SU-DHL-6 (cell line): ENCODE measurements at regions not wholly inside any gene's neighbourhood (a gene's known extent, or its start where the extent isn't known, plus 50 kb on each side); places are given as distances from the start of the nearest gene placed in this dataset.

Experiments
- H2AFZ ChIP-seq: fragments of 200-600 bp; sonication (generic); 2 replicates; pipeline ENCODE4 v1.6.1; 2014; ENCODE audit warnings: low read depth, mild to moderate bottlenecking, moderate library complexity, mixed read lengths, antibody characterized with exemption, low read length; ENCODE audit not compliant: severe bottlenecking
- H3F3A ChIP-seq: fragments of 200-600 bp; shearing (Covaris generic); 2 replicates; pipeline ENCODE4 v1.6.0; 2016; ENCODE audit warnings: antibody characterized with exemption, mild to moderate bottlenecking; ENCODE audit not compliant: insufficient read depth
- H3K27ac ChIP-seq: fragments of 200-600 bp; sonication (generic); 2 replicates; pipeline ENCODE4 v1.5.1; 2016; ENCODE audit warnings: low read depth, mild to moderate bottlenecking, low read length, moderate library complexity, mixed read lengths
- H3K27me3 ChIP-seq: fragments of 200-600 bp; sonication (generic), shearing (Covaris generic); 2 replicates; pipeline ENCODE4 v1.6.0; 2014; ENCODE audit warnings: mild to moderate bottlenecking, low read length
- H3K36me3 ChIP-seq: fragments of 200-600 bp; sonication (generic); 2 replicates; pipeline ENCODE4 v1.6.1; 2014; ENCODE audit warnings: mild to moderate bottlenecking, low read length, mixed read lengths
- H3K4me2 ChIP-seq: fragments of 300-600, 200-600 bp; shearing (Covaris generic), sonication (generic); 2 replicates; pipeline ENCODE4 v1.6.0; 2014; ENCODE audit warnings: low read length, low read depth, mild to moderate bottlenecking; ENCODE audit not compliant: poor library complexity, severe bottlenecking
- H3K4me3 ChIP-seq: fragments of 200-600 bp; sonication (generic); 2 replicates; pipeline ENCODE4 v1.5.1; 2014; ENCODE audit warnings: antibody characterized with exemption, low read length, mild to moderate bottlenecking, mixed read lengths; ENCODE audit not compliant: insufficient read depth, poor library complexity, severe bottlenecking
- H3K79me2 ChIP-seq: fragments of 200-600 bp; sonication (generic); 2 replicates; pipeline ENCODE4 v1.6.1; 2014; ENCODE audit warnings: mild to moderate bottlenecking, low read length, moderate library complexity; ENCODE audit not compliant: insufficient read depth
- H3K9ac ChIP-seq: fragments of 200-600 bp; sonication (generic); 2 replicates; pipeline ENCODE4 v1.7.0; 2014; ENCODE audit warnings: mild to moderate bottlenecking, low read length
- H3K9me2 ChIP-seq: fragments of 200-600 bp; sonication (generic); replicated peaks from 2 replicates; pipeline ENCODE4 v1.6.1; 2014; ENCODE audit warnings: low read length; ENCODE audit not compliant: insufficient read depth
- H3K9me3 ChIP-seq: fragments of 200-600 bp; sonication (generic); 2 replicates; pipeline ENCODE4 v1.6.1; 2014; ENCODE audit warnings: low read length, mixed read lengths; ENCODE audit not compliant: insufficient read depth
- H4K20me1 ChIP-seq: fragments of 200-600 bp; sonication (generic); 2 replicates; pipeline ENCODE4 v1.6.1; 2014; ENCODE audit warnings: low read depth, mild to moderate bottlenecking, antibody characterized with exemption, low read length, moderate library complexity, mixed read lengths
- EZH2phosphoT487 ChIP-seq: fragments of 200-600 bp; sonication (generic), shearing (Covaris generic); conservative IDR thresholded peaks from 2 replicates; pipeline ENCODE4 v1.6.1; 2018; ENCODE audit warnings: mild to moderate bottlenecking, antibody characterized with exemption, low read length, moderate library complexity, mixed read lengths
- TF ChIP-seq, protein P1 (sequence below): fragments of 200-600 bp; sonication (generic); IDR thresholded peaks from one replicate; pipeline ENCODE4 v1.5.1; 2017; ENCODE audit warnings: antibody characterized with exemption, mild to moderate bottlenecking, low read length, moderate library complexity; ENCODE audit not compliant: insufficient read depth, poor library complexity, severe bottlenecking

- Histone ChIP-seq H3K4me2 (no peak overlapping the region), H3K4me3 (no peak overlapping the region), H3K27me3 (no peaks in the 10 kb centered on the region), H3K9me3 (no peaks in the 10 kb centered on the region), H3K36me3 (no peaks in the 10 kb centered on the region), H4K20me1 (no peaks in the 10 kb centered on the region), H3K79me2 (no peaks in the 10 kb centered on the region), H2AFZ (no peak overlapping the region), H3K9me2 (no peaks in the 10 kb centered on the region), H3K9ac (no peak overlapping the region), H3K27ac (no peak overlapping the region), H3F3A (no peaks in the 10 kb centered on the region)
- TF ChIP-seq, protein P1, sequence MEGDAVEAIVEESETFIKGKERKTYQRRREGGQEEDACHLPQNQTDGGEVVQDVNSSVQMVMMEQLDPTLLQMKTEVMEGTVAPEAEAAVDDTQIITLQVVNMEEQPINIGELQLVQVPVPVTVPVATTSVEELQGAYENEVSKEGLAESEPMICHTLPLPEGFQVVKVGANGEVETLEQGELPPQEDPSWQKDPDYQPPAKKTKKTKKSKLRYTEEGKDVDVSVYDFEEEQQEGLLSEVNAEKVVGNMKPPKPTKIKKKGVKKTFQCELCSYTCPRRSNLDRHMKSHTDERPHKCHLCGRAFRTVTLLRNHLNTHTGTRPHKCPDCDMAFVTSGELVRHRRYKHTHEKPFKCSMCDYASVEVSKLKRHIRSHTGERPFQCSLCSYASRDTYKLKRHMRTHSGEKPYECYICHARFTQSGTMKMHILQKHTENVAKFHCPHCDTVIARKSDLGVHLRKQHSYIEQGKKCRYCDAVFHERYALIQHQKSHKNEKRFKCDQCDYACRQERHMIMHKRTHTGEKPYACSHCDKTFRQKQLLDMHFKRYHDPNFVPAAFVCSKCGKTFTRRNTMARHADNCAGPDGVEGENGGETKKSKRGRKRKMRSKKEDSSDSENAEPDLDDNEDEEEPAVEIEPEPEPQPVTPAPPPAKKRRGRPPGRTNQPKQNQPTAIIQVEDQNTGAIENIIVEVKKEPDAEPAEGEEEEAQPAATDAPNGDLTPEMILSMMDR: no peak
- TF ChIP-seq EZH2phosphoT487: no peak
Observed at GRCh38 chr3:117954131-117954530, 1080.5 kb downstream of the IGSF11 start.

- Histone ChIP-seq H3F3A (no peaks in the 10 kb centered on the region), H3K9me3 (no peaks in the 10 kb centered on the region), H3K27me3 (no peaks in the 10 kb centered on the region), H3K4me2 (no peak overlapping the region), H3K36me3 (no peaks in the 10 kb centered on the region), H3K79me2 (no peaks in the 10 kb centered on the region), H3K27ac (no peak overlapping the region), H2AFZ (no peak overlapping the region), H3K9ac (no peak overlapping the region), H3K4me3 (no peak overlapping the region), H4K20me1 (no peaks in the 10 kb centered on the region), H3K9me2 (no peaks in the 10 kb centered on the region)
- no peak for TF ChIP-seq EZH2phosphoT487
- TF ChIP-seq, protein P1: no peak
Observed at GRCh38 chr3:117955196-117955595, 1079.5 kb downstream of the IGSF11 start.

DNA sequence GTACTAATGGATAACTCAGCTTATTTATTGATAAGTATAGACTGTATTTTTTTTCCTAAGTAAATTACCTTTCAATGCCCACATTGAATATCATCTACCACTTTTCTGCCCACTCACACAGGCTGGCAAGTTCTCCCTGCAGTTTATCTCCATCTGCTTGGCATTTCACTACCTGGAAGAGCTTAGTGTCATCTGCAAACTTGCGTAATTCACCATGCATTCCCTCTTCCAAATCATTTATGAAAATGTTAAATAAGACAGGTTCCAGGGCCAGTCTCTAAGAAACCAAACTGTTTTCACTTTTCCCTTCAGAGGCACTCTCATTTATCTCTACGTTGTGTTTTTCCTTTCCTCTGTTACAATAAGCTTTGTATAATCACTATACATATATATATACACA, 1076.6 kb downstream of the IGSF11 start:
- H3K36me3 ChIP-seq: no peaks in the 10 kb centered on the region
- no peak overlapping the region for H3K4me2 ChIP-seq
- no peaks in the 10 kb centered on the region for H3F3A ChIP-seq
- H3K9me3 ChIP-seq: no peaks in the 10 kb centered on the region
- H3K79me2 ChIP-seq: no peaks in the 10 kb centered on the region
- H3K27ac ChIP-seq: no peak overlapping the region
- no peak overlapping the region for H3K9ac ChIP-seq
- H3K4me3 ChIP-seq: no peak overlapping the region
- TF ChIP-seq, protein P1: no peak
- TF ChIP-seq EZH2phosphoT487: no peak
- H4K20me1 ChIP-seq: no peaks in the 10 kb centered on the region
- H3K9me2 ChIP-seq: no peaks in the 10 kb centered on the region
- no peaks in the 10 kb centered on the region for H3K27me3 ChIP-seq
- no peak overlapping the region for H2AFZ ChIP-seq
